ENCODE measurements at regions not wholly inside any gene's neighbourhood (a gene's known extent, or its start where the extent isn't known, plus 50 kb on each side); places are given as distances from the start of the nearest gene placed in this dataset.

DNA sequence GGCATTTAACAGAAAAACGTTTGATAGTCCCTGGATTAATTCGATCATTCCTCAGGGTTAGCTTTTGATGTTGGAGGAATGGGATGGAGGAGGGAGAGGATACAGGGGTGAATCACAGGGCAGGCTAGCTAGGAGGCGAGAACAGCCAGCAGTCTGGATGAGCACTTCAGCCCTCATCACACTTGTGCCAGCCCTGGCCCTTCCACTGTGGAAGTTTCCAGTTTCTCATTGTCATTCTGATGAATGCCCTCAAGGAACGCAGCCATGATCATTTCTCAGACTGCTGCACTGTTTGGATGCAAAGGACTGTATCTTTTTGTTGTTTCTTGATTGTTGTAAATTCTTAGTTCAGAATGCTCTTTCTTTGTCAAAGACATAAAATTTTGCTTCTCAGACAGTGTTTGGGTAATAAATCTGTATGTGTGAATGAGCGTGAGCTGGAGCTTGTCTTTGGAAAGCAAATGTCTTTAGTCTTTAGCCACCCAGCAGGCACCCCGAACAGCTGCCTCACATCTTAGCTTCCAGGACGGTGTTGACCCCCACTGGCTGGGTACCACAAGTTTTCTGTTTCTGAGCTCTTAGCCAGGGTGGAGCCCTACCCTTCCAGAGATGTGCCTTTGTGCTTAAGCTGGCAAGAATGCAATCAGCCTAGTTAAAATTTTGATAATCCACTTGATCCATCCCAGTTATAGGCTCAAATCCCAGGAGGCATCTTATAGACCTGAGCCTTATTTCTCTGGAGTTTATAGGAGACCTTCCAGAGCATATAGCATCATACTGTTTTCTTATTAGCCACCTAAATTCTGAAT lies 121.1 kb downstream of the PDCD6IP start:
- Mint-ChIP-seq H3K4me3 (no peak overlapping the region), H3K27me3 (peaks cover 0 to 3% (median 0%) of the 10 kb centered on the region in 5 donors), H3K4me1 (peaks cover 0 to 5% (median 0%) of the 10 kb centered on the region in 7 donors), H3K9me3 (peaks cover 0 to 2% (median 0%) of the 10 kb centered on the region in 11 donors), H3K36me3 (no peaks in the 10 kb centered on the region), H3K27ac (no peak overlapping the region)
- Histone ChIP-seq H3K27me3 (ENCODE audit: control insufficient read depth in 2 of 2, insufficient read depth in 2 of 2, low read length in 2 of 2) (no peaks in the 10 kb centered on the region), H3K36me3 (ENCODE audit: control insufficient read depth in 2 of 3, insufficient read depth in 3 of 3, low read length in 3 of 3) (no peaks in the 10 kb centered on the region), H3K27ac (ENCODE audit: low read depth, low read length) (no peak overlapping the region), H3K4me1 (ENCODE audit: control insufficient read depth in 2 of 2, insufficient read depth in 2 of 2, low read length in 2 of 2) (no peaks in the 10 kb centered on the region), H3K4me3 (ENCODE audit: low read length) (no peak overlapping the region), H3K9me3 (ENCODE audit: control insufficient read depth in 2 of 3, low read length in 3 of 3) (no peaks in the 10 kb centered on the region)
- ChIA-PET CTCF (no interaction called here), POLR2A (no interaction called here)
- intact Hi-C loops (cut with micrococcal nuclease) = no loop called here
- ATAC-seq = no peak
- no peak for DNase-seq

DNA sequence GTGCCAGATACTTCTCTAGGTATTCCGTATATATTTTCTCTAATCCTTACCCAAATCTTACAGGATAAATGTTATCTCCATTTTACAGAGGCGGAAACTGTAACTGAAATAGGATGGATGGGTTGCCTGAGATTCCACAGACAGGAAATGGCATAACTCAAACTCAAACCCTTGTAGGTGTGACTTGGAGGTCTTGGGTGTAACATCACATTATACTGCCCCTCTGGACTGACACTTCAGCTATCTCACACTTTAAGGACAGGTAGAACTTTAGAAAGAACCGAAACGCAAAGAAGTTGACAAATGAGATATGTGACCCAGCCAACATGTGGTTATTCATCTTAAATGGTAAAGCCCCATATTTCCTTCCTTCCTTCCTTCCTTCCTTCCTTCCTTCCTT lies 122.1 kb downstream of the PDCD6IP start:
- POLR2A ChIA-PET = no interaction called here
- H3K27ac Mint-ChIP-seq = no peak overlapping the region
- no peak overlapping the region for H3K4me3 Mint-ChIP-seq
- peaks cover 0 to 3% (median 0%) of the 10 kb centered on the region in 5 donors for H3K27me3 Mint-ChIP-seq
- Histone ChIP-seq H3K9me3 (ENCODE audit: control insufficient read depth in 2 of 3, low read length in 3 of 3) (no peaks in the 10 kb centered on the region), H3K36me3 (ENCODE audit: control insufficient read depth in 2 of 3, insufficient read depth in 3 of 3, low read length in 3 of 3) (no peaks in the 10 kb centered on the region), H3K4me1 (ENCODE audit: control insufficient read depth in 2 of 2, insufficient read depth in 2 of 2, low read length in 2 of 2) (no peaks in the 10 kb centered on the region), H3K27me3 (ENCODE audit: control insufficient read depth in 2 of 2, insufficient read depth in 2 of 2, low read length in 2 of 2) (no peaks in the 10 kb centered on the region), H3K27ac (ENCODE audit: low read depth, low read length) (no peak overlapping the region), H3K4me3 (ENCODE audit: low read length) (no peak overlapping the region)
- intact Hi-C loops (cut with micrococcal nuclease) = no loop called here
- DNase-seq (no peak), ATAC-seq (no peak)
- CTCF ChIA-PET = no interaction called here
- no peaks in the 10 kb centered on the region for H3K36me3 Mint-ChIP-seq
- peaks cover 0 to 2% (median 0%) of the 10 kb centered on the region in 11 donors for H3K9me3 Mint-ChIP-seq
- H3K4me1 Mint-ChIP-seq = peaks cover 0 to 5% (median 0%) of the 10 kb centered on the region in 7 donors

DNA sequence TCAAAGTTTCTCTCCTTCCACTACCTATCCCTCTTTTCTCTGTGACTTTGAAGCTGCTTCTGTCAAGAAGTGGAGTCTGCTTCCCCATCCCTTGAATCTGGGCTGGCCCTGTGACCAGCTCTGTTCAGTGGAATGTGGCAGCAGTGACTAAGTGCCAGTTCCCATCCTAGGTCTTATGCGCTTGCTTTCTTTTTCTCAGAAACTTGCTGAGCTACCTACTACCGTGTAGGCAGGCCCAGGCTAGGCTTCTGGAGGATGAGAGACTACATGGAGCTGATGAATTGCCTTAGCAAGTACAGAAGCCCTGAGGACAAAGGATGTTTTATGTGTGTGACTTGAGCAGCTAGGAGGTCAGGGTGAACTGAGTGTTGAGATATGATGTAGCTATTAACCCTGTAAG lies 123.2 kb downstream of the PDCD6IP start:
- Mint-ChIP-seq H3K4me1 (peaks cover 0 to 1% (median 0%) of the 10 kb centered on the region in 7 donors), H3K27ac (no peak overlapping the region), H3K36me3 (no peaks in the 10 kb centered on the region), H3K4me3 (no peak overlapping the region), H3K9me3 (peaks cover 0 to 2% (median 0%) of the 10 kb centered on the region in 11 donors), H3K27me3 (peaks cover 0 to 4% (median 0%) of the 10 kb centered on the region in 5 donors)
- Histone ChIP-seq H3K4me3 (ENCODE audit: low read length) (no peak overlapping the region), H3K4me1 (ENCODE audit: control insufficient read depth in 2 of 2, insufficient read depth in 2 of 2, low read length in 2 of 2) (no peaks in the 10 kb centered on the region), H3K27me3 (ENCODE audit: control insufficient read depth in 2 of 2, insufficient read depth in 2 of 2, low read length in 2 of 2) (no peaks in the 10 kb centered on the region), H3K27ac (ENCODE audit: low read depth, low read length) (no peak overlapping the region), H3K36me3 (ENCODE audit: control insufficient read depth in 2 of 3, insufficient read depth in 3 of 3, low read length in 3 of 3) (no peaks in the 10 kb centered on the region), H3K9me3 (ENCODE audit: control insufficient read depth in 2 of 3, low read length in 3 of 3) (no peaks in the 10 kb centered on the region)
- DNase-seq (no peak), ATAC-seq (no peak)
- intact Hi-C loops (cut with micrococcal nuclease) = no loop called here
- ChIA-PET CTCF (no interaction called here), POLR2A (no interaction called here)

DNA sequence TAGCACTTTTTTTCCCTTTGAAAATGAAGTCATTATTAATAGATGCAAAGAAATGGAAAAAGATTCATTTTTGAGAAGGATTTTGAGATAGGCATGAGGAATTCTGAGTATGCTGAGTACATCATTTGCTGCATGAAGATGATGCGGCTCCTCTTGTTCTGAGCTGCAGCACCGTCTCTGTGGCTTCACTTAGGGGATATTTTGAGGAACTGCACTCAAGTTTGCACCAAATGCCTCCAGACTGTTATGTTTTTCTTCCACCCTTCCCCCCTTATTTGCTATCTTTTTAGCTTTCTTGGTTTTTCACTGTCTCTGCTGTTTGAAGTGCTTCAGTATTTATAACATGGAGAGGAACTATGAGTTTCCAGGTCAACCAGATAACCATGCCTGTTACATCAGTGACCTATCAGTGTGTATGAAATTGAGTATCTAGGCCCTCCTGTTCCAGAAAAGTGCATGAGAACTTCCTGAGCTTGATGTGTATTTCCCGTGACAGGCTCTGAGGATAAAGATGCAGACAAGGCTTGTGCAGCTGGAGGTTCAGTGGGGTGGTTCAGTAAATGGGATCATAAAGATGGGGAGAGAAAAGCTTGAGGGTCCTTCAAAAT lies 128.7 kb downstream of the PDCD6IP start:
- Mint-ChIP-seq H3K27ac (no peak overlapping the region), H3K4me1 (peaks cover 0 to 2% (median 0%) of the 10 kb centered on the region in 7 donors), H3K27me3 (peaks cover 0 to 4% (median 4%) of the 10 kb centered on the region in 5 donors), H3K9me3 (peaks cover 0 to 2% (median 0%) of the 10 kb centered on the region in 11 donors), H3K36me3 (no peaks in the 10 kb centered on the region), H3K4me3 (no peak overlapping the region)
- H3K4me3 ChIP-seq (ENCODE audit: low read length) = no peak overlapping the region
- no peaks in the 10 kb centered on the region for H3K9me3 ChIP-seq (ENCODE audit: control insufficient read depth in 2 of 3, low read length in 3 of 3)
- no peak for ATAC-seq
- no peak overlapping the region for H3K27ac ChIP-seq (ENCODE audit: low read depth, low read length)
- ChIA-PET CTCF (interaction anchor here (0.6 kb wide), 1 partner anchor 53 kb away, joined by 3 read pairs; no protein-coding TSS in a partner anchor), POLR2A (no interaction called here)
- DNase-seq = no peak
- H3K4me1 ChIP-seq (ENCODE audit: control insufficient read depth in 2 of 2, insufficient read depth in 2 of 2, low read length in 2 of 2) = no peaks in the 10 kb centered on the region
- no peaks in the 10 kb centered on the region for H3K27me3 ChIP-seq (ENCODE audit: control insufficient read depth in 2 of 2, insufficient read depth in 2 of 2, low read length in 2 of 2)
- H3K36me3 ChIP-seq (ENCODE audit: control insufficient read depth in 2 of 3, insufficient read depth in 3 of 3, low read length in 3 of 3) = no peaks in the 10 kb centered on the region
- intact Hi-C loops (cut with micrococcal nuclease) = no loop called here

DNA sequence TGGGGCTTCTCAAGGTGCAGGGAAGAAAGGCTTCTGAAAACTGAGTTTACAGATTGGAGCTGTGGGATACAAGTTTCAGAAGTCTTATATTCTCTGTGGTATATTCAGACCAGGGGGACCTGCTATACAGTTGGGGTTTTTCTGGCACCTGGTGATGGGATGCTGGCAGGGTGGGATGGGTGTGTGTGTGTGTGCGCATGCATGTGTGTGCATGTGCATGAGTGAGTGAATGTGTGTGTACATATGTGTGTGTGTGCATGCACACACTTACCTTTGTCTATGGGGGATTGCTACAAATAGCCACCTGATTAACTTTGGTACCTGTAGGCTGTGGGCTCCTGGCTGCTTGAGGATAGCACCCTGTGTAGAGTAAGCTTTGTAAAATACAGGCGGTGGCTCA lies 131.4 kb downstream of the PDCD6IP start:
- H3K4me3 Mint-ChIP-seq = no peak overlapping the region
- H3K36me3 Mint-ChIP-seq = peaks cover 0 to 3% (median 0%) of the 10 kb centered on the region in 5 donors
- peaks cover 0 to 4% (median 4%) of the 10 kb centered on the region in 5 donors for H3K27me3 Mint-ChIP-seq
- no peak overlapping the region for H3K4me3 ChIP-seq (ENCODE audit: low read length)
- no peaks in the 10 kb centered on the region for H3K36me3 ChIP-seq (ENCODE audit: control insufficient read depth in 2 of 3, insufficient read depth in 3 of 3, low read length in 3 of 3)
- no peaks in the 10 kb centered on the region for H3K4me1 ChIP-seq (ENCODE audit: control insufficient read depth in 2 of 2, insufficient read depth in 2 of 2, low read length in 2 of 2)
- DNase-seq (no peak), ATAC-seq (peak; percentile 12)
- H3K9me3 ChIP-seq (ENCODE audit: control insufficient read depth in 2 of 3, low read length in 3 of 3) = no peaks in the 10 kb centered on the region
- ChIA-PET CTCF (interaction anchor here (0.6 kb wide), 1 partner anchor 269 kb away, joined by 6 read pairs; no protein-coding TSS in a partner anchor), POLR2A (no interaction called here)
- H3K27me3 ChIP-seq (ENCODE audit: control insufficient read depth in 2 of 2, insufficient read depth in 2 of 2, low read length in 2 of 2) = no peaks in the 10 kb centered on the region
- H3K4me1 Mint-ChIP-seq = peaks cover 0 to 2% (median 0%) of the 10 kb centered on the region in 7 donors
- peaks cover 0 to 4% (median 0%) of the 10 kb centered on the region in 11 donors for H3K9me3 Mint-ChIP-seq
- H3K27ac Mint-ChIP-seq = no peak overlapping the region
- intact Hi-C loops (cut with micrococcal nuclease) = no loop called here
- H3K27ac ChIP-seq (ENCODE audit: low read depth, low read length) = no peak overlapping the region

DNA sequence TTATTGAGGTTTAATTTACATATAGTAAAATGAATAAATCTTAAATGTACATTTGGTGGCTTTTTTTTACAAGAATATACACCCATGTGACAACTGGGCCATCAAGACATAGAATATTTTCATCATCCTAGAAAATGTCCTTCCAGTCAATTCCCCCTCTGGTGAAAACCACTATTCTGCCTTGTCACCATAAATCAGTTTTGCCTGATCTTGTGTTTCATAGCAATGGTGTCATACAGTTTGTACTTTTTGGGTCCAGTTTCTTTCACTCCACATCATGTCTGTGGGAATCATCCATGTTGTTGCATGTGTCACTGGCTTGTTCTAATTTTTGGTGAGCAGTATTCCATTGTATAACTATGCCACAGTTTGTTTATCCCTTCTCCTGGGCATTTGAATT lies 133.1 kb downstream of the PDCD6IP start:
- Histone ChIP-seq H3K27ac (ENCODE audit: low read depth, low read length) (no peak overlapping the region), H3K27me3 (ENCODE audit: control insufficient read depth in 2 of 2, insufficient read depth in 2 of 2, low read length in 2 of 2) (no peaks in the 10 kb centered on the region), H3K4me3 (ENCODE audit: low read length) (no peak overlapping the region), H3K4me1 (ENCODE audit: control insufficient read depth in 2 of 2, insufficient read depth in 2 of 2, low read length in 2 of 2) (no peaks in the 10 kb centered on the region), H3K36me3 (ENCODE audit: control insufficient read depth in 2 of 3, insufficient read depth in 3 of 3, low read length in 3 of 3) (no peaks in the 10 kb centered on the region), H3K9me3 (ENCODE audit: control insufficient read depth in 2 of 3, low read length in 3 of 3) (no peaks in the 10 kb centered on the region)
- Mint-ChIP-seq H3K36me3 (peaks cover 0 to 5% (median 0%) of the 10 kb centered on the region in 5 donors), H3K9me3 (peaks cover 0 to 10% (median 2%) of the 10 kb centered on the region in 11 donors), H3K27me3 (peaks cover 0 to 8% (median 4%) of the 10 kb centered on the region in 5 donors), H3K4me3 (no peak overlapping the region), H3K27ac (no peak overlapping the region), H3K4me1 (peaks cover 0 to 2% (median 0%) of the 10 kb centered on the region in 7 donors)
- DNase-seq (no peak), ATAC-seq (no peak)
- intact Hi-C loops (cut with micrococcal nuclease) = no loop called here
- ChIA-PET POLR2A (no interaction called here), CTCF (no interaction called here)

All from naive thymus-derived CD4-positive, alpha-beta T cell (primary cell).